ENCODE measurements at regions not wholly inside any gene's neighbourhood (a gene's known extent, or its start where the extent isn't known, plus 50 kb on each side); places are given as distances from the start of the nearest gene placed in this dataset.

- intact Hi-C loops (cut with DNase I), result no loop called here
- no peak for ATAC-seq (ENCODE audit: poor library complexity)
- no peak for DNase-seq
These were observed 820.4 kb downstream of the BCL11A start for GRCh38 chr2:59732871-59733566.

DNA sequence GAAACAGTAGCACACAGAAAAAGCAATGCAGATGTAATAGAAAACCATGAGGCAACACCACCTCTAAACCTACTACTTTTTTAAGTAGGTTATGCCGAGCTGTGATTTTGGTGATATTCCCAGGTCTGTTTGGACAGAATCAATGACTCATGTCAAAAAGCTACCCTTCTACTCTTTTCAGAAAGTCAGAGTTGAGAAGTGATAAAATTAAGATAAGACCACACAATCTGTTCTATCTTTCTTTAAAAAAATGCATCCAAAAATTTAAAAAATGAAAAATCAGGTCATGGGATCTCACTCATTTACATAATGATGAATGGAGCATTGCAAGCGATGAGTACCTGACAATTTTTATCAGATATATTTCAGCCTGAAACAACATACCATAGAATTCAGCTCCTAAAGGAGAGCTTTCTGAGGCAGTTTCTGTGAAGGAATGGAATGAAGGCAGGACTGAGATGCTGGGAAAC is 826.3 kb downstream of the BCL11A start:
- intact Hi-C loops (cut with DNase I), result no loop called here
- ATAC-seq (ENCODE audit: poor library complexity) (no peak), DNase-seq (no peak)

DNA sequence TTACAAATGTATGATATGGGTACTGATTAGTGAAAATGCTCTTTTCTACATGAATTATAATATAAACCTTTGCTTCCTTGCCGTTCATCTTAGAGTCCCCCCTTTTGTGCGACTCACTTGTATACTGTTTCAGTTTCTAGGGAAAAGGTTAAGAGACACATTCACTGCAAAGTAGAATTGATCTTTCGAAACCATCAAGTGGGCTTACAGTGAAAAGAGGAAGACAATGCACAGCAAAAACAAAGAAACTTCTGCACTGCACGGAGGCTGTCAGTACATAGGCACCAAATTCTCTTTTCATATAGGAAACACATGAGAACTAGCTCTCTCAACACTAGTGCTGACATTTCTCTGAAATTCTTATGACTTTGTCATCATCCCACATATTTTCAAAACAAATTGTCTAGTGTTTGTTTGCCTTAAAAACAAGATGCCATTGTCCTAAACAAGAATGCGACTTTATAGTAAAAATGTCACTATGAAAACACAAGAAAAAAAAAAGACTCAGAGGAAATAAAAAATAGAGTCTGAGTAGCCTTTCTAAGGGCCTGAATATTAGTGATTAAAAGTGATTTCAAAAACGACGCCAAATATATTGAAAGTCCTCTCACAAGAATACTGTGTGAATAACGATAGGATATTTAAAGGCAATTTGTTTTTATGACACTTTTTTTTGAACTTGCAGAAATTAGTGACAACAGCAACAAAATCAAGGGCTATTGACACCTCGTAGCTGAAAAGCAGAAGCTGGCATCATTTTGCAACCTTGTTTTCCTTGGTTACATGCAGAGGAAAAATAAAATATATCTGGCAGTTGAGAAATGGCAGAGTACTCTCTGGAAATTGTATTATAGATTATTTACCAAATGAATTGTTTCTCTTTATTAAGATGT is 827.0 kb downstream of the BCL11A start:
- intact Hi-C loops (cut with DNase I), result no loop called here
- no peak for ATAC-seq (ENCODE audit: poor library complexity)
- DNase-seq, result no peak

DNA sequence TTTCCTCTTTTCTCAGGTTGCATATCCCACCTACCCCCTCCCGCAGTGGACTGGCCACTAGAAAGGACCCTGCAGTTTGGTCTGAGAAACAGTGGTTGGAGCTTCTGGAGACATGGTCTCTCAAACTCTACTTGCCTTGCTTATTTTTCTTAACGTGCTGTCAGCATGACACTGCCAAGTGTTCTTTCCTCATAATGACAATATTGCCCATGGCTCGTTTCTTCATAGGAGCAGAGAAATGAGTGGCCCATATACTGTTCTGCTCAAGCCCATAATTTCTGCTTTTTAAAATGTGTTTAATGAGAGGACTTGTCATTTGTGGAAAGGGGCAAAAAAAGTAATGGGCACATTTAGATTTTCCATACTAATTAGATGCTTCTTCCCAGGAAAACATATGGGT is 828.7 kb downstream of the BCL11A start:
- DNase-seq (no peak), ATAC-seq (ENCODE audit: poor library complexity) (no peak)
- intact Hi-C loops (cut with DNase I), result no loop called here

DNA sequence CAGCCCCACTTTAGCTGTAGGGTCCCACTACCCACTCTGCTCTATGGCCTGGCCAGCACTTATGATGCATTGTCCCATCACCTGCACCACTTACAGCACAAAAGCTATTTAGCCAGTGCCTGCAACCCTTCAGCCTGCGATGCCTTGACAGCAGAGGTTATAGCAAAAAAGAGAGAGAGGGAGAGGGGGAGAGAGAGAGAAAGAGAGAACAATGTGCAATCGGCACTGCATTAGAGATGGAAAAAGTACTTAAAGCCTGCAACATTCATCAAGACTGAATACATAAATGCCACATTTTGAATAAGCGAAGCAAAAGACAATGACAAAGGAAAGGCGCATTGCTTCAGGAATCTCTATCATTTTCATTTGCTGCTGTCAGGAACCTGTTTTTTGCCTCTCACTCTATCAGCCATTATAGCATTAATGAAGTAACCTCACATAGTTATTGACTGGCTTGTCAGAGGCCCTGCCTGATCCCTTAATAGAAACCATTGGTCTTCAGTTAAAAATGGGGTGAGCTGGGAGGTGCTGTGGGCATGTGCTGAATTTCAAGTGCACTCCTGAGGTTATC is 833.1 kb downstream of the BCL11A start:
- DNase-seq, result no peak
- ATAC-seq (ENCODE audit: poor library complexity), result no peak
- intact Hi-C loops (cut with DNase I), result no loop called here

DNA sequence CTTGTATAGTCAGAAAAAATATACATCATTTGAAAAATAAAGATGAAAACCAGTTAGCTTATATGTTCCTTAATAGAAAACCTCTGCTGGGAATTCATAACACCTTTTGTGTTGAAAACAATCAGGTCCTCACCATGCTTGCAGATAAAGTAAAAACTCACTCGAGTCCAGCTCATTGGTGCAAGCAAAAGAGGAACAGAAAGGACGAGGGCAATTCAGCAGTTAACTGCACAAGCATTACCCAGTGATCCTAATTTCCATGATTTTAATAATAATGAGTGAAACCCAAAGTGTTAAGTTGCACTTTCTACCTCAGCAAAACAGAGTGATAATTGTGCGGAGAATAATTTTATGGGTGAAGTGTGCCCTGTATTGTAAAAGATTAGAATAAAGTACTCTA is 839.9 kb downstream of the BCL11A start:
- intact Hi-C loops (cut with DNase I), result no loop called here
- no peak for ATAC-seq (ENCODE audit: poor library complexity)

GRCh38 chr2:59711121-59711520 is 842.3 kb downstream of the BCL11A start:
- intact Hi-C loops (cut with DNase I), result no loop called here
- ATAC-seq (ENCODE audit: poor library complexity), result no peak
- DNase-seq, result no peak

More for the DNA sequence above, 839.9 kb downstream of the BCL11A start:
- no peak for DNase-seq

- DNase-seq, result no peak
- intact Hi-C loops (cut with DNase I), result no loop called here
- no peak for ATAC-seq (ENCODE audit: poor library complexity)
These were observed 846.7 kb downstream of the BCL11A start for GRCh38 chr2:59706729-59707128.

DNA sequence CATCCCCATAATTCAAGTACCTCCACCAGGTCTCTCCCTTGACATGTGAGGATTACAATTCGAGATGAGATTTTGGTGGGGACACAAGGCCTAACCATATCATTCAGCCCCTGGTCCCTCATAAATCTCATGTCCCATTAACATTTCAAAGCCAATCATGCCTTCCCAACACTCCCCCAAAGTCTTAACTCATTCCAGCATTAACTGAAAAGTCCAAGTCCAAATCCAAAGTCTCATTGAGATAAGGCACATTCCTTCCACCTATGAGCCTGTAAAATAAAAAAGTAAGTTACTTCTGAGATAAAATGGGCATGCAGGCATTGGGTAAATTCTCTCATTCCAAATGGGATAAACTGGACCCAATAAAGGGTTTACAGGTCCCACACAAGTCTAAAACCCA is 849.7 kb downstream of the BCL11A start:
- DNase-seq (no peak), ATAC-seq (ENCODE audit: poor library complexity) (no peak)
- intact Hi-C loops (cut with DNase I), result no loop called here

DNA sequence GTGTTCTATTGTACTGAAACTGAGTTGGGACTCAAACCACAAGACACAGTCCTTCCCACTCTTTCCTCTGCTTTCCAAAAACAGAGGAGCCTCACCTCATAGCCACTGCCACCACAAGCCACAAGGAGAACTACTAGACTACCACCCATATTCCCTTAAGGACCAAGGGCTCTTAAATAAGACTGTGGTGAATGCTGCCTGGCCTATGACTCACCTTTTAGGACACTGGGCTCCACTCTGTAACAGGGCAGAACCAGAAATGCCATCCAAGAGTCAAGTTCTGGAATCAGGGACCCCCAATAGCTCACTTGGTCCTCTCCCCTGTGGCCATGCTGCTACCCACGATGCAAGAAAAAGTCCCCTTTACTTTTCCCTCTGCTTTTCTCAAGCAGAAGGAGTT is 851.4 kb downstream of the BCL11A start:
- intact Hi-C loops (cut with DNase I), result no loop called here
- ATAC-seq (ENCODE audit: poor library complexity) (no peak), DNase-seq (no peak)

GRCh38 chr2:59701271-59701994 is 852.0 kb downstream of the BCL11A start:
- no peak for ATAC-seq (ENCODE audit: poor library complexity)
- intact Hi-C loops (cut with DNase I), result no loop called here
- no peak for DNase-seq

- DNase-seq (no peak), ATAC-seq (ENCODE audit: poor library complexity) (no peak)
- intact Hi-C loops (cut with DNase I), result no loop called here
These were observed 859.3 kb downstream of the BCL11A start for GRCh38 chr2:59694176-59694575.

GRCh38 chr2:59693231-59693959 is 860.1 kb downstream of the BCL11A start:
- no peak for ATAC-seq (ENCODE audit: poor library complexity)

DNA sequence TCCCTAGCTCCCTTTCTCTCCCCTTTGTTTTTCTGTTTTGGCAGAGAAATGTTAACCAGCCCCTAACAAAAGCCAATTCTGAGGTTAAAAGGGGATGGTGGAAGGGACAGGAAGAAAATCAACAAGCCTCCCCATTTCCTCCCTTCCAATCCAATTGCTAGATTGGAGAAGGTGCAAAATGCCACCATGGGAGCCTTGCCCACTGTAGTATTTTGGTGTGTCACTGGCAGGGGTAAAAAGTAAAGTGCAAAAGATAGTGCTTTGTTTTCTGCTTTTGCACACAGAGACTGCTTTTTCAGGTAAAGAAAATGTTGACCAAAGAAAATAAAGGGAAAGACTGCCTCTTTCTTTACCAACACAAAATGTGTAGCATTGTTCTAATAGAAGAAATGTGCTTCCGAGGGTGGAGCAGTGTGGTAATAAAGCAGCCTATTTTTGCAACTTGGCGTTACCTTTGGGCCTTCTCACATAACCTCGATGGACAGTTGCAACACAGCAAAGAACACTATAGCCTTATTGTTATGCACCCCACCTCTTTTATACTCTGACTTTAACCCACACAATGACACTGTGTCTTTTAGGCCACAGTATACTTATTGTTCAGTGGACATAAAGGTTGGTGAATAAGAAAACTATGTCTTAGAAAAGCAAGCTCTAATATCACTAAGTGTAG is 861.8 kb downstream of the BCL11A start:
- intact Hi-C loops (cut with DNase I), result no loop called here
- DNase-seq (no peak), ATAC-seq (ENCODE audit: poor library complexity) (no peak)

More at GRCh38 chr2:59693231-59693959, 860.1 kb downstream of the BCL11A start:
- intact Hi-C loops (cut with DNase I), result no loop called here
- no peak for DNase-seq

- intact Hi-C loops (cut with DNase I), result no loop called here
- no peak for DNase-seq
- ATAC-seq (ENCODE audit: poor library complexity), result peak; percentile 80
These were observed 862.6 kb downstream of the BCL11A start for GRCh38 chr2:59690849-59691248.

DNA sequence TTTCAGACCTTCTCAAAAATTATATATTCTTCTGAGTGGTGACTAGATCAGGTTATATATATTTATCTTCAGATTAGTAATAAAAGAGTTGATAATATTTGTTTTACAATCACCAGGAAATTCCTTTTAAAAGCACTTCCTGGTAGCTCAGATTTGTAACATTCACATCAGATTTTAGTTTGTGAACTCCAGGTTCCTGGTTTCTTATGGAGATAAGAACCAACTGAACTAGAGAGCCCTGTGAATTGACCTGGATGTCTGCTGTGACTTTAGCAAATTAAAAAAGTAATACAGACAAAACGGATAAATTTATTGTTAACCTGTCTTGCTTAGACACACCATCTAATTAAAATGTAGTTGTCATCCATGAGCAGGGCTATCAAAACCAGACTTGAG is 868.7 kb downstream of the BCL11A start:
- intact Hi-C loops (cut with DNase I), result no loop called here
- DNase-seq, result no peak
- no peak for ATAC-seq (ENCODE audit: poor library complexity)

- DNase-seq (no peak), ATAC-seq (ENCODE audit: poor library complexity) (no peak)
- intact Hi-C loops (cut with DNase I), result no loop called here
These were observed 869.2 kb downstream of the BCL11A start for GRCh38 chr2:59684116-59684770.

All from Right ventricle myocardium superior (tissue), 1 donor.